OCI-LY1 (cell line): ENCODE measurements at regions not wholly inside any gene's neighbourhood (a gene's known extent, or its start where the extent isn't known, plus 50 kb on each side); places are given as distances from the start of the nearest gene placed in this dataset.

Experiments used
- EZH2 ChIP-seq: fragments of 200-600 bp; sonication (generic), shearing (Covaris generic); IDR thresholded peaks from 2 replicates; pipeline ENCODE4 v1.8.0; 2017; ENCODE audit warnings: borderline replicate concordance, mixed run types, mild to moderate bottlenecking, antibody characterized with exemption, low read length, moderate library complexity, mixed read lengths
- TF ChIP-seq, protein P1 (sequence below): fragments of 200-600 bp; sonication (generic), shearing (Covaris generic); IDR thresholded peaks from 2 replicates; pipeline ENCODE4 v1.5.1; 2017; ENCODE audit warnings: mild to moderate bottlenecking, antibody characterized with exemption, low read length, moderate library complexity, mixed read lengths

DNA sequence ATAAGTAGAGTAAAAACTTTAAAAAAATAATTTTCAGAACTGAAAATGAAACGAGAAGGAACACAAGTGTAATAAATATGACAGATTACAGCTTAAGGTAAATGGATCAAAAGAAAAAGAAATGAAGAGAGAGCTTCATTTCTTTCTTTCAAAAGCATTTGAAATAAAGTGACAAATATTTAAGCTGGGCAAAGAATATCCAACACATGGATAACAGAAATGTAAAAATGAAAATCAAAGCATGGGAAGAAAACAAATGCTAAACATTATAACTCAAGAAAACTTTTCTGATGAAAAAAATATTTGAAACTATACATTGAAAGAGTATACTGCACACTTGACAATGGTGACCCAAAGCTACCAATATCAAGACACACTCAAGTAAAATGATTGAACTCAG is 143.6 kb upstream of the IRX5 start:
- TF ChIP-seq, protein P1, sequence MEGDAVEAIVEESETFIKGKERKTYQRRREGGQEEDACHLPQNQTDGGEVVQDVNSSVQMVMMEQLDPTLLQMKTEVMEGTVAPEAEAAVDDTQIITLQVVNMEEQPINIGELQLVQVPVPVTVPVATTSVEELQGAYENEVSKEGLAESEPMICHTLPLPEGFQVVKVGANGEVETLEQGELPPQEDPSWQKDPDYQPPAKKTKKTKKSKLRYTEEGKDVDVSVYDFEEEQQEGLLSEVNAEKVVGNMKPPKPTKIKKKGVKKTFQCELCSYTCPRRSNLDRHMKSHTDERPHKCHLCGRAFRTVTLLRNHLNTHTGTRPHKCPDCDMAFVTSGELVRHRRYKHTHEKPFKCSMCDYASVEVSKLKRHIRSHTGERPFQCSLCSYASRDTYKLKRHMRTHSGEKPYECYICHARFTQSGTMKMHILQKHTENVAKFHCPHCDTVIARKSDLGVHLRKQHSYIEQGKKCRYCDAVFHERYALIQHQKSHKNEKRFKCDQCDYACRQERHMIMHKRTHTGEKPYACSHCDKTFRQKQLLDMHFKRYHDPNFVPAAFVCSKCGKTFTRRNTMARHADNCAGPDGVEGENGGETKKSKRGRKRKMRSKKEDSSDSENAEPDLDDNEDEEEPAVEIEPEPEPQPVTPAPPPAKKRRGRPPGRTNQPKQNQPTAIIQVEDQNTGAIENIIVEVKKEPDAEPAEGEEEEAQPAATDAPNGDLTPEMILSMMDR, result no peak
- TF ChIP-seq EZH2, result no peak
